ENCODE measurements at regions not wholly inside any gene's neighbourhood (a gene's known extent, or its start where the extent isn't known, plus 50 kb on each side); places are given as distances from the start of the nearest gene placed in this dataset.

- Histone ChIP-seq H3K27me3 (replicated peaks in 1 of 7) (no peaks in the 10 kb centered on the region), H3K9me3 (peaks cover 0 to 6% (median 0%) of the 10 kb centered on the region in 8 donors), H3K4me1 (no peaks in the 10 kb centered on the region), H3K4me3 (no peak overlapping the region), H3K36me3 (no peaks in the 10 kb centered on the region), H3K27ac (no peak overlapping the region)
- no peak for DNase-seq
- intact Hi-C loops (cut with DNase I; ENCODE audit: low total_unique reads), result no loop called here
- TF ChIP-seq POLR2A (IDR thresholded peaks at IDR 0.05), result no peak
- TF ChIP-seq, protein P1, sequence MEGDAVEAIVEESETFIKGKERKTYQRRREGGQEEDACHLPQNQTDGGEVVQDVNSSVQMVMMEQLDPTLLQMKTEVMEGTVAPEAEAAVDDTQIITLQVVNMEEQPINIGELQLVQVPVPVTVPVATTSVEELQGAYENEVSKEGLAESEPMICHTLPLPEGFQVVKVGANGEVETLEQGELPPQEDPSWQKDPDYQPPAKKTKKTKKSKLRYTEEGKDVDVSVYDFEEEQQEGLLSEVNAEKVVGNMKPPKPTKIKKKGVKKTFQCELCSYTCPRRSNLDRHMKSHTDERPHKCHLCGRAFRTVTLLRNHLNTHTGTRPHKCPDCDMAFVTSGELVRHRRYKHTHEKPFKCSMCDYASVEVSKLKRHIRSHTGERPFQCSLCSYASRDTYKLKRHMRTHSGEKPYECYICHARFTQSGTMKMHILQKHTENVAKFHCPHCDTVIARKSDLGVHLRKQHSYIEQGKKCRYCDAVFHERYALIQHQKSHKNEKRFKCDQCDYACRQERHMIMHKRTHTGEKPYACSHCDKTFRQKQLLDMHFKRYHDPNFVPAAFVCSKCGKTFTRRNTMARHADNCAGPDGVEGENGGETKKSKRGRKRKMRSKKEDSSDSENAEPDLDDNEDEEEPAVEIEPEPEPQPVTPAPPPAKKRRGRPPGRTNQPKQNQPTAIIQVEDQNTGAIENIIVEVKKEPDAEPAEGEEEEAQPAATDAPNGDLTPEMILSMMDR (IDR thresholded peaks at IDR 0.05 in 8 of 11, conservative IDR thresholded peaks at IDR 0.05 in 3 of 11), result no peak
- no peak for TF ChIP-seq POLR2AphosphoS5 (IDR thresholded peaks at IDR 0.05)
Measured at GRCh38 chr12:73158341-73158740, 886.2 kb downstream of the TRHDE start.

- Histone ChIP-seq H3K27ac (no peak overlapping the region), H3K4me3 (no peak overlapping the region), H3K36me3 (no peaks in the 10 kb centered on the region), H3K9me3 (peaks cover 0 to 9% (median 0%) of the 10 kb centered on the region in 8 donors), H3K4me1 (no peaks in the 10 kb centered on the region), H3K27me3 (replicated peaks in 1 of 7) (no peaks in the 10 kb centered on the region)
- TF ChIP-seq POLR2A (IDR thresholded peaks at IDR 0.05), result no peak
- TF ChIP-seq, protein P1 (IDR thresholded peaks at IDR 0.05 in 8 of 11, conservative IDR thresholded peaks at IDR 0.05 in 3 of 11), result no peak
- TF ChIP-seq POLR2AphosphoS5 (IDR thresholded peaks at IDR 0.05), result no peak
- intact Hi-C loops (cut with DNase I; ENCODE audit: low total_unique reads), result no loop called here
- no peak for DNase-seq
Measured at GRCh38 chr12:73159954-73160353, 887.8 kb downstream of the TRHDE start.

- no peak for DNase-seq
- Histone ChIP-seq H3K9me3 (peaks cover 0 to 9% (median 0%) of the 10 kb centered on the region in 8 donors), H3K4me1 (no peaks in the 10 kb centered on the region), H3K36me3 (no peaks in the 10 kb centered on the region), H3K4me3 (no peak overlapping the region), H3K27me3 (replicated peaks in 1 of 7) (no peaks in the 10 kb centered on the region), H3K27ac (no peak overlapping the region)
- TF ChIP-seq, protein P1 (IDR thresholded peaks at IDR 0.05 in 8 of 11, conservative IDR thresholded peaks at IDR 0.05 in 3 of 11), result no peak
- no peak for TF ChIP-seq POLR2AphosphoS5 (IDR thresholded peaks at IDR 0.05)
- no peak for TF ChIP-seq POLR2A (IDR thresholded peaks at IDR 0.05)
- 65 to 79% (median 73%) methylated on average over 2 of the region's 2 CpGs for WGBS, 5 donors
- intact Hi-C loops (cut with DNase I; ENCODE audit: low total_unique reads), result no loop called here
Measured at GRCh38 chr12:73161970-73162369, 889.8 kb downstream of the TRHDE start.

GRCh38 chr12:73180734-73181133 is 908.6 kb downstream of the TRHDE start:
- intact Hi-C loops (cut with DNase I; ENCODE audit: low total_unique reads), result no loop called here
- Histone ChIP-seq H3K4me1 (no peaks in the 10 kb centered on the region), H3K4me3 (no peak overlapping the region), H3K27me3 (replicated peaks in 1 of 7) (no peaks in the 10 kb centered on the region), H3K9me3 (peaks cover 0 to 36% (median 30%) of the 10 kb centered on the region in 8 donors), H3K36me3 (no peaks in the 10 kb centered on the region), H3K27ac (no peak overlapping the region)
- TF ChIP-seq POLR2AphosphoS5 (IDR thresholded peaks at IDR 0.05) (no peak), POLR2A (IDR thresholded peaks at IDR 0.05) (no peak)
- TF ChIP-seq, protein P1 (IDR thresholded peaks at IDR 0.05 in 8 of 11, conservative IDR thresholded peaks at IDR 0.05 in 3 of 11), result no peak
- DNase-seq, result no peak
- 60 to 73% (median 65%) methylated on average over 3 of the region's 3 CpGs for WGBS, 5 donors

All from spleen (tissue), 11 donors.